HepG2 (cell line): ENCODE measurements at regions not wholly inside any gene's neighbourhood (a gene's known extent, or its start where the extent isn't known, plus 50 kb on each side); places are given as distances from the start of the nearest gene placed in this dataset.

Experiments
- ATAC-seq: fragments of 200-7000 bp; cut with Tn5 transposase; 3 replicates; pipeline ENCODE4 v1.9.1; 2020; ENCODE audit warnings: mild to moderate bottlenecking, moderate library complexity
- BruUV-seq: library from RNA; stranded (reverse); fragments of 400-500 nt; replicated peaks from 2 replicates; lab custom pipeline; 2021; lab: Mats Ljungman, UMichigan
- CTCF ChIA-PET: fragments of 300-600 bp; formaldehyde crosslinking; extraction: SDS; loops from one replicate; lab custom pipeline; 2021; ENCODE audit warnings: low total read pairs, inconsistent platforms, low intra/inter-chr PET ratio; lab: Yijun Ruan, JAX
- POLR2A ChIA-PET: fragments of 350-600 bp; sonication (Branson Sonifier 250); formaldehyde crosslinking; loops from one replicate; lab custom pipeline; 2020; ENCODE audit warnings: antibody characterized with exemption, inconsistent platforms; lab: Yijun Ruan, JAX
- DNase-seq: peaks from one replicate; pipeline ENCODE4 v3.0.0-alpha.2; 2015; ENCODE audit warnings: low spot score
- FAIRE-seq: peaks from 3 replicates; lab custom pipeline; 2011; peaks lifted over from hg19 to GRCh38; lab: Jason Lieb, UNC
- H2AFZ ChIP-seq: one replicate; pipeline ENCODE4 v1.6.1; 2011; ENCODE audit warnings: low read length, inconsistent platforms
- H3K27ac ChIP-seq: fragments of 300-600 bp; 3 replicates; pipeline ENCODE4 v1.8.0; 2011; ENCODE audit warnings: mixed run types, mild to moderate bottlenecking, mixed read lengths, low read length, inconsistent platforms; ENCODE audit not compliant: insufficient read depth; ENCODE audit errors: extremely low read length
- H3K27me3 ChIP-seq, 2 experiments: fragments of 200-600 bp in 1 of 2; 2 replicates in 1 of 2; 3 replicates in 1 of 2; pipeline versions ENCODE4 v1.6.0 to v1.8.0; 2011; ENCODE audit warnings: low read length in 2 of 2, mild to moderate bottlenecking in 2 of 2, moderate library complexity in 2 of 2, inconsistent platforms in 1 of 2; ENCODE audit not compliant: insufficient read depth in 2 of 2, control insufficient read depth in 1 of 2
- H3K36me3 ChIP-seq, 2 experiments: fragments of 200-600 bp in 1 of 2; replicated peaks in 1 of 2; 2 replicates in 1 of 2; 3 replicates in 1 of 2; pipeline versions ENCODE4 v1.5.1 to v1.8.0; 2011; ENCODE audit warnings: low read length in 2 of 2, inconsistent platforms in 1 of 2; ENCODE audit not compliant: insufficient read depth in 2 of 2, control insufficient read depth in 1 of 2
- H3K4me1 ChIP-seq: 2 replicates; pipeline ENCODE4 v1.5.1; 2012; ENCODE audit warnings: low read length, inconsistent platforms; ENCODE audit not compliant: insufficient read depth
- H3K4me2 ChIP-seq: 2 replicates; pipeline ENCODE4 v1.6.0; 2011; ENCODE audit warnings: low read depth, low read length, inconsistent platforms
- H3K4me3 ChIP-seq, 3 experiments: fragments of 200-600 bp in 1 of 3; sonication (generic), shearing (Covaris generic) in 1 of 3; replicated peaks in 1 of 3; 2 replicates each; pipeline ENCODE4 v1.5.1; 2011 to 2016; ENCODE audit warnings: low read length in 3 of 3, inconsistent platforms in 2 of 3, low read depth in 2 of 3, mild to moderate bottlenecking in 2 of 3, control low read depth in 1 of 3, mixed read lengths in 1 of 3; ENCODE audit not compliant: insufficient read depth in 1 of 3
- H3K79me2 ChIP-seq: one replicate; pipeline ENCODE4 v1.6.1; 2011; ENCODE audit warnings: low read length, inconsistent platforms; ENCODE audit not compliant: insufficient read depth
- H3K9ac ChIP-seq: 2 replicates; pipeline ENCODE4 v1.6.0; 2011; ENCODE audit warnings: mild to moderate bottlenecking, low read depth, low read length, inconsistent platforms; ENCODE audit not compliant: insufficient read depth
- H3K9me3 ChIP-seq: 2 replicates; pipeline ENCODE4 v1.5.1; 2012; ENCODE audit warnings: mild to moderate bottlenecking, low read length
- H4K20me1 ChIP-seq: 2 replicates; pipeline ENCODE4 v1.6.0; 2011; ENCODE audit warnings: inconsistent platforms, mild to moderate bottlenecking, low read length, moderate library complexity; ENCODE audit not compliant: insufficient read depth
- CHD2 ChIP-seq: IDR thresholded peaks from 2 replicates; pipeline ENCODE4 v1.6.1; 2011; ENCODE audit warnings: low read depth, low read length, improper control_type of control experiment
- EHMT2 ChIP-seq: fragments of 200-600 bp; sonication (generic); IDR thresholded peaks from 2 replicates; pipeline ENCODE4 v1.7.0; 2017; ENCODE audit warnings: antibody characterized with exemption, low read depth, low read length, borderline replicate concordance
- ETV6 ChIP-seq: sonication (generic); formaldehyde crosslinking; conservative IDR thresholded peaks from 2 replicates; pipeline ENCODE4 v1.4.0; 2020; ENCODE audit warnings: missing genetic modification reagents
- KDM5A ChIP-seq: fragments of 200-600 bp; sonication (generic); IDR thresholded peaks from 2 replicates; pipeline ENCODE4 v1.7.0; 2018; ENCODE audit warnings: antibody characterized with exemption, mild to moderate bottlenecking, low read length, borderline replicate concordance
- MED13 ChIP-seq: sonication (generic); formaldehyde crosslinking; IDR thresholded peaks from 2 replicates; pipeline ENCODE4 v1.5.0; 2020; ENCODE audit warnings: missing genetic modification reagents
- MZF1 ChIP-seq: sonication (generic); formaldehyde crosslinking; IDR thresholded peaks from 2 replicates; pipeline ENCODE4 v1.8.1; 2023; ENCODE audit warnings: mild to moderate bottlenecking, missing genetic modification reagents, borderline replicate concordance
- ZNF782 ChIP-seq: sonication (generic); formaldehyde crosslinking; IDR thresholded peaks from 2 replicates; pipeline ENCODE4 v1.4.0; 2020; ENCODE audit warnings: missing genetic modification reagents, mild to moderate bottlenecking, borderline replicate concordance
- WGBS: methylation state at CpG from one replicate; pipeline ENCODE4 v1.1.6; 2017; ENCODE audit warnings: low lambda C conversion rate; 5-methylcytosine and 5-hydroxymethylcytosine counted together
- in situ Hi-C: cut with HindIII; loops from 2 replicates; pipeline ENCODE4 v1.10.0; 2017; ENCODE audit warnings: low pct_unique_long_range_greater_than_20kb; ENCODE audit not compliant: extremely low pct_ligation_motif_present
- intact Hi-C: fragments of 100-400 bp; cut with micrococcal nuclease; formaldehyde crosslinking; loops from one replicate; pipeline ENCODE4 v1.10.0; 2022; ENCODE audit not compliant: unreplicated experiment
- TF ChIP-seq, protein P1 (sequence below): sonication (generic); formaldehyde crosslinking; IDR thresholded peaks from 2 replicates; pipeline ENCODE4 v1.9.0; 2021; ENCODE audit warnings: missing genetic modification reagents, borderline replicate concordance
- TF ChIP-seq, protein P2 (sequence below): sonication (generic); formaldehyde crosslinking; IDR thresholded peaks from 2 replicates; pipeline ENCODE4 v1.9.0; 2021; ENCODE audit warnings: missing genetic modification reagents, mild to moderate bottlenecking, borderline replicate concordance

DNA sequence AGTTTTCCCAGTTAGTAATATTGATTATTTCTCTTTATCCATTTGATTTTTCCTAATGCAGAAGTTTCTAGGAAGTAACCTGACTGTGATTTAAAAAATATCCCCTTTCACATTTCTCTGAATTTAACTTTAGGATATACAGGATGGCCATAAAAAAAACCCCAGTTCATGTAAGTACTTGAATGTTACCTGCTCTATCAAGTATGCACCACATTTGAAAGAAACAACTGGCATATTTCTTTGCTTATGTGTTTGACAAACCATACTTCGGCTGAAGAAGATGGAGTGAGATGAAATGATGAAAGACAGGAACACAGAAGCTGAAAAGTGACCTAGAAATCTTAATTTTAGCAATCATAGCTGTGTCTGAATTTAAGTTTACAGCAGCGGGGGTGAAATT lies 374.0 kb upstream of the NOX3 start:
- Histone ChIP-seq H2AFZ (no peak overlapping the region), H3K4me3 (no peak overlapping the region), H3K27me3 (0 out of 5 replicates have a peak, but pooled peaks cover 0 to 3% of the 10 kb centered on the region in 2 experiments), H4K20me1 (no peaks in the 10 kb centered on the region), H3K4me2 (no peak overlapping the region), H3K36me3 (no peaks in the 10 kb centered on the region), H3K79me2 (no peaks in the 10 kb centered on the region), H3K4me1 (no peaks in the 10 kb centered on the region), H3K9me3 (no peaks in the 10 kb centered on the region), H3K27ac (no peak overlapping the region), H3K9ac (no peak overlapping the region)
- no peak for TF ChIP-seq ETV6 (CRISPR knock-in tag)
- TF ChIP-seq KDM5A: no peak
- no peak for TF ChIP-seq EHMT2
- TF ChIP-seq, protein P1, sequence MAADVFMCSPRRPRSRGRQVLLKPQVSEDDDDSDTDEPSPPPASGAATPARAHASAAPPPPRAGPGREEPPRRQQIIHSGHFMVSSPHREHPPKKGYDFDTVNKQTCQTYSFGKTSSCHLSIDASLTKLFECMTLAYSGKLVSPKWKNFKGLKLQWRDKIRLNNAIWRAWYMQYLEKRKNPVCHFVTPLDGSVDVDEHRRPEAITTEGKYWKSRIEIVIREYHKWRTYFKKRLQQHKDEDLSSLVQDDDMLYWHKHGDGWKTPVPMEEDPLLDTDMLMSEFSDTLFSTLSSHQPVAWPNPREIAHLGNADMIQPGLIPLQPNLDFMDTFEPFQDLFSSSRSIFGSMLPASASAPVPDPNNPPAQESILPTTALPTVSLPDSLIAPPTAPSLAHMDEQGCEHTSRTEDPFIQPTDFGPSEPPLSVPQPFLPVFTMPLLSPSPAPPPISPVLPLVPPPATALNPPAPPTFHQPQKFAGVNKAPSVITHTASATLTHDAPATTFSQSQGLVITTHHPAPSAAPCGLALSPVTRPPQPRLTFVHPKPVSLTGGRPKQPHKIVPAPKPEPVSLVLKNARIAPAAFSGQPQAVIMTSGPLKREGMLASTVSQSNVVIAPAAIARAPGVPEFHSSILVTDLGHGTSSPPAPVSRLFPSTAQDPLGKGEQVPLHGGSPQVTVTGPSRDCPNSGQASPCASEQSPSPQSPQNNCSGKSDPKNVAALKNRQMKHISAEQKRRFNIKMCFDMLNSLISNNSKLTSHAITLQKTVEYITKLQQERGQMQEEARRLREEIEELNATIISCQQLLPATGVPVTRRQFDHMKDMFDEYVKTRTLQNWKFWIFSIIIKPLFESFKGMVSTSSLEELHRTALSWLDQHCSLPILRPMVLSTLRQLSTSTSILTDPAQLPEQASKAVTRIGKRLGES (CRISPR knock-in tag): no peak
- TF ChIP-seq MED13 (CRISPR knock-in tag): no peak
- TF ChIP-seq ZNF782 (CRISPR knock-in tag): no peak
- TF ChIP-seq CHD2: no peak
- TF ChIP-seq MZF1 (CRISPR knock-in tag): no peak
- TF ChIP-seq, protein P2, sequence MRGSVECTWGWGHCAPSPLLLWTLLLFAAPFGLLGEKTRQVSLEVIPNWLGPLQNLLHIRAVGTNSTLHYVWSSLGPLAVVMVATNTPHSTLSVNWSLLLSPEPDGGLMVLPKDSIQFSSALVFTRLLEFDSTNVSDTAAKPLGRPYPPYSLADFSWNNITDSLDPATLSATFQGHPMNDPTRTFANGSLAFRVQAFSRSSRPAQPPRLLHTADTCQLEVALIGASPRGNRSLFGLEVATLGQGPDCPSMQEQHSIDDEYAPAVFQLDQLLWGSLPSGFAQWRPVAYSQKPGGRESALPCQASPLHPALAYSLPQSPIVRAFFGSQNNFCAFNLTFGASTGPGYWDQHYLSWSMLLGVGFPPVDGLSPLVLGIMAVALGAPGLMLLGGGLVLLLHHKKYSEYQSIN: no peak
- in situ Hi-C loops: no loop called here
- ChIA-PET CTCF (no interaction called here), POLR2A (no interaction called here)
- intact Hi-C loops: no loop called here
- DNase-seq (no peak), FAIRE-seq (no peak), ATAC-seq (no peak)
- BruUV-seq: no TSS peak
- 28% methylated on average over 2 of the region's 2 CpGs for WGBS
